H1 (cell line): ENCODE measurements at regions not wholly inside any gene's neighbourhood (a gene's known extent, or its start where the extent isn't known, plus 50 kb on each side); places are given as distances from the start of the nearest gene placed in this dataset.

Experiments used
- EP300 ChIP-seq, 2 experiments: IDR thresholded peaks; 1 replicate in 1 of 2; 2 replicates in 1 of 2; pipeline ENCODE4 v1.6.1; 2011 to 2012; ENCODE audit warnings: low read depth in 2 of 2, low read length in 2 of 2, mild to moderate bottlenecking in 2 of 2, borderline replicate concordance in 1 of 2, inconsistent platforms in 1 of 2, moderate library complexity in 1 of 2
- NRF1 ChIP-seq: IDR thresholded peaks from 2 replicates; pipeline ENCODE4 v1.6.1; 2011; ENCODE audit warnings: mild to moderate bottlenecking, low read depth, low read length, improper control_type of control experiment

- no peak for TF ChIP-seq EP300 (IDR thresholded peaks at IDR 0.05; ENCODE audit: borderline replicate concordance in 1 of 2, low read depth in 2 of 2, low read length in 2 of 2)
- no peak for TF ChIP-seq NRF1
Observed at GRCh38 chr5:107783551-107783950, 112.8 kb upstream of the EFNA5 start (continued).
